Amniotic epithelial cell (primary cell): ENCODE measurements at regions not wholly inside any gene's neighbourhood (a gene's known extent, or its start where the extent isn't known, plus 50 kb on each side); places are given as distances from the start of the nearest gene placed in this dataset.

Experiments
- DNase-seq: peaks from one replicate; pipeline ENCODE4 v3.0.0-alpha.2; 2010; ENCODE audit warnings: low read depth

GRCh38 chr14:104370256-104370870 lies 209.2 kb upstream of the C14orf180 start:
- DNase-seq = no peak

- DNase-seq = no peak
These were observed 208.5 kb upstream of the C14orf180 start for GRCh38 chr14:104371031-104371430.

- no peak for DNase-seq
These were observed 207.6 kb upstream of the C14orf180 start for GRCh38 chr14:104371917-104372316.

- DNase-seq = no peak
These were observed 207.0 kb upstream of the C14orf180 start for GRCh38 chr14:104372390-104373054.

GRCh38 chr14:104373055-104373854 lies 206.3 kb upstream of the C14orf180 start:
- no peak for DNase-seq

- no peak for DNase-seq
These were observed 205.5 kb upstream of the C14orf180 start for GRCh38 chr14:104373855-104374717.

- DNase-seq = no peak
These were observed 204.9 kb upstream of the C14orf180 start for GRCh38 chr14:104374718-104375080.

GRCh38 chr14:104375551-104376201 lies 203.9 kb upstream of the C14orf180 start:
- DNase-seq = no peak

GRCh38 chr14:104376202-104377140 lies 203.1 kb upstream of the C14orf180 start:
- no peak for DNase-seq

GRCh38 chr14:104377256-104377655 lies 202.3 kb upstream of the C14orf180 start:
- no peak for DNase-seq

- no peak for DNase-seq
These were observed 200.9 kb upstream of the C14orf180 start for GRCh38 chr14:104378698-104379113.

- no peak for DNase-seq
These were observed 197.0 kb upstream of the C14orf180 start for GRCh38 chr14:104382361-104383087.

GRCh38 chr14:104383088-104383995 lies 196.2 kb upstream of the C14orf180 start:
- DNase-seq = no peak

GRCh38 chr14:104383996-104384775 lies 195.4 kb upstream of the C14orf180 start:
- DNase-seq = no peak

GRCh38 chr14:104384776-104385071 lies 194.8 kb upstream of the C14orf180 start:
- no peak for DNase-seq

GRCh38 chr14:104385111-104385510 lies 194.5 kb upstream of the C14orf180 start:
- DNase-seq = no peak

- no peak for DNase-seq
These were observed 193.9 kb upstream of the C14orf180 start for GRCh38 chr14:104385531-104386101.
